Esophagus squamous epithelium (tissue), 4 donors: ENCODE measurements at regions not wholly inside any gene's neighbourhood (a gene's known extent, or its start where the extent isn't known, plus 50 kb on each side); places are given as distances from the start of the nearest gene placed in this dataset.

Experiments used
- POLR2A ChIP-seq, 4 donors: fragments of 450-650 bp; IDR thresholded peaks; one replicate each; pipeline ENCODE4 v1.6.1; 2017; ENCODE audit warnings: antibody characterized with exemption in 4 of 4, mild to moderate bottlenecking in 4 of 4, moderate library complexity in 3 of 4
- TF ChIP-seq, protein P1 (sequence below), 6 experiments: fragments of 450-650 bp in 4 of 6; fragments of 200-600 bp in 2 of 6; sonication (generic) in 2 of 6; IDR thresholded peaks; one replicate each; pipeline ENCODE4 v1.5.1; 2016 to 2019; ENCODE audit warnings: antibody characterized with exemption in 6 of 6, mild to moderate bottlenecking in 4 of 6, moderate library complexity in 4 of 6

DNA sequence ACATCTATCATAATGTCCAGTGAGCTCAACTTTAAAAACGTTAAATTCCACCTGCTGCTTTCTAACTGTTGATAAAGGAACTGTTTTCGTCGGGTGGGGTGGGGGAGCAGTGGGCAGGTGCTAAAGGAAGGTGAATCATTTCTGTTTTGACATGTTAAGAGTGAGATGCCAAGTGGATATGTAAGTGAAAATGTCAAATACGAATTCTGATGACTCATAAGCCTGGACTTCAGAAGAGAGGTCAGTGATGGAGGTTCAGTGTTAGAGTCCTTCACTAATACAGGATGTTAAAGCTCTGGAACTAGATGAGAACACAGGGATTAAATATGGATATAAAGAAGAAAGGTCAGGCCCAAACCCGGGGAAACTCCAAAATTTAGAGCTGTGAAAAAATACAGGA lies 617.9 kb upstream of the CTNND2 start:
- TF ChIP-seq, protein P1, sequence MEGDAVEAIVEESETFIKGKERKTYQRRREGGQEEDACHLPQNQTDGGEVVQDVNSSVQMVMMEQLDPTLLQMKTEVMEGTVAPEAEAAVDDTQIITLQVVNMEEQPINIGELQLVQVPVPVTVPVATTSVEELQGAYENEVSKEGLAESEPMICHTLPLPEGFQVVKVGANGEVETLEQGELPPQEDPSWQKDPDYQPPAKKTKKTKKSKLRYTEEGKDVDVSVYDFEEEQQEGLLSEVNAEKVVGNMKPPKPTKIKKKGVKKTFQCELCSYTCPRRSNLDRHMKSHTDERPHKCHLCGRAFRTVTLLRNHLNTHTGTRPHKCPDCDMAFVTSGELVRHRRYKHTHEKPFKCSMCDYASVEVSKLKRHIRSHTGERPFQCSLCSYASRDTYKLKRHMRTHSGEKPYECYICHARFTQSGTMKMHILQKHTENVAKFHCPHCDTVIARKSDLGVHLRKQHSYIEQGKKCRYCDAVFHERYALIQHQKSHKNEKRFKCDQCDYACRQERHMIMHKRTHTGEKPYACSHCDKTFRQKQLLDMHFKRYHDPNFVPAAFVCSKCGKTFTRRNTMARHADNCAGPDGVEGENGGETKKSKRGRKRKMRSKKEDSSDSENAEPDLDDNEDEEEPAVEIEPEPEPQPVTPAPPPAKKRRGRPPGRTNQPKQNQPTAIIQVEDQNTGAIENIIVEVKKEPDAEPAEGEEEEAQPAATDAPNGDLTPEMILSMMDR (IDR thresholded peaks at IDR 0.05), result no peak
- TF ChIP-seq POLR2A (IDR thresholded peaks at IDR 0.05), result no peak
